Fibroblast of lung (primary cell): ENCODE measurements at regions not wholly inside any gene's neighbourhood (a gene's known extent, or its start where the extent isn't known, plus 50 kb on each side); places are given as distances from the start of the nearest gene placed in this dataset.

Experiments
- DNase-seq, 2 donors: peaks; one replicate each; pipeline versions ENCODE4 v3.0.0 to v3.0.0-alpha.2; 2010; ENCODE audit warnings: low read depth in 2 of 2
- H2AFZ ChIP-seq: 2 replicates; pipeline ENCODE4 v1.5.1; 2012; ENCODE audit warnings: low read length, control low read depth, inconsistent platforms
- H3K27ac ChIP-seq: 2 replicates; pipeline ENCODE4 v1.5.1; 2011; ENCODE audit warnings: low read length, control low read depth; ENCODE audit not compliant: insufficient read depth
- H3K27me3 ChIP-seq: 2 replicates; pipeline ENCODE4 v1.5.1; 2011; ENCODE audit warnings: mild to moderate bottlenecking, low read length; ENCODE audit not compliant: control insufficient read depth, insufficient read depth
- H3K36me3 ChIP-seq: 2 replicates; pipeline ENCODE4 v1.5.1; 2011; ENCODE audit warnings: low read length; ENCODE audit not compliant: control insufficient read depth, insufficient read depth
- H3K4me1 ChIP-seq: 2 replicates; pipeline ENCODE4 v1.5.1; 2011; ENCODE audit warnings: low read length; ENCODE audit not compliant: control insufficient read depth, insufficient read depth; ENCODE audit errors: extremely low read depth
- H3K4me2 ChIP-seq: 2 replicates; pipeline ENCODE4 v1.5.1; 2011; ENCODE audit warnings: low read length, control low read depth; ENCODE audit not compliant: insufficient read depth; ENCODE audit errors: extremely low read depth
- H3K4me3 ChIP-seq, 4 experiments: fragments of 200-600 bp in 1 of 4; sonication (generic) in 1 of 4; replicated peaks in 1 of 4; 2 replicates each; pipeline ENCODE4 v1.5.1; 2011 to 2016; ENCODE audit warnings: low read length in 4 of 4, low read depth in 3 of 4, mild to moderate bottlenecking in 3 of 4, control low read depth in 2 of 4, inconsistent platforms in 1 of 4, mixed read lengths in 1 of 4; ENCODE audit not compliant: insufficient read depth in 1 of 4; ENCODE audit errors: control extremely low read depth in 1 of 4
- H3K79me2 ChIP-seq: 2 replicates; pipeline ENCODE4 v1.5.1; 2012; ENCODE audit warnings: mild to moderate bottlenecking, low read length, inconsistent platforms; ENCODE audit not compliant: control insufficient read depth, insufficient read depth
- H3K9ac ChIP-seq: 2 replicates; pipeline ENCODE4 v1.5.1; 2011; ENCODE audit warnings: mild to moderate bottlenecking, low read length, control low read depth; ENCODE audit not compliant: insufficient read depth
- H3K9me3 ChIP-seq: 2 replicates; pipeline ENCODE4 v1.5.1; 2012; ENCODE audit warnings: low read depth, low read length; ENCODE audit not compliant: control insufficient read depth, insufficient read depth
- H4K20me1 ChIP-seq: 2 replicates; pipeline ENCODE4 v1.5.1; 2011; ENCODE audit warnings: low read length; ENCODE audit not compliant: control insufficient read depth, insufficient read depth; ENCODE audit errors: extremely low read depth
- EZH2 ChIP-seq: IDR thresholded peaks from 2 replicates; pipeline ENCODE4 v1.5.1; 2012; ENCODE audit warnings: low read length, control low read depth, mild to moderate bottlenecking; ENCODE audit errors: missing control alignments
- TF ChIP-seq, protein P1 (sequence below), 2 donors: IDR thresholded peaks in 1 of 2; conservative IDR thresholded peaks in 1 of 2; 1 replicate in 1 of 2; 2 replicates in 1 of 2; pipeline ENCODE4 v1.5.1; 2011 to 2012; ENCODE audit warnings: low read length in 2 of 2, control low read depth in 1 of 2, inconsistent platforms in 1 of 2, low read depth in 1 of 2, mild to moderate bottlenecking in 1 of 2

DNA sequence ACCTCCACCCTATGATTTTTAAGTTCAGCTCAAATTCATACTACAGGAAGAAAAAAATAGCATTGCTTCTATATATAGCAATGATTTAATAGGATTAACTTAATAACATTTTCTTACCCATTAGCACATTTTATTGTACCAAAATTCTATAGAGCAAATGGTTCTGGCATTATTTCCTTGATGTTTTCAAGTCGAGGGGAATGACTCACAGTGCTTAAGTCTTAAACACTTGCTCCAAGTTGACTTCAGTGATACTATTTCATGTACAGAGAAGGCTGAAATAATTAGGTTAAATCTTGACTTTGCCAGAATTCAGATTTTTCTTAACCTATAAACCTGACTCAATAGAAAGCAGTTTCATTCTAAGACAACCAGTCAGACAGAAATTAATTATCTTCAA lies 1133.8 kb downstream of the SORCS3 start:
- H3K9ac ChIP-seq, result no peak overlapping the region
- H4K20me1 ChIP-seq, result no peaks in the 10 kb centered on the region
- H3K4me1 ChIP-seq, result no peaks in the 10 kb centered on the region
- H3K36me3 ChIP-seq, result no peaks in the 10 kb centered on the region
- no peak for DNase-seq
- no peaks in the 10 kb centered on the region for H3K9me3 ChIP-seq
- no peaks in the 10 kb centered on the region for H3K79me2 ChIP-seq
- H2AFZ ChIP-seq, result no peak overlapping the region
- no peaks in the 10 kb centered on the region for H3K27me3 ChIP-seq
- no peak overlapping the region for H3K4me2 ChIP-seq
- H3K4me3 ChIP-seq, result no peak overlapping the region
- no peak overlapping the region for H3K27ac ChIP-seq
- TF ChIP-seq EZH2, result no peak
- TF ChIP-seq, protein P1, sequence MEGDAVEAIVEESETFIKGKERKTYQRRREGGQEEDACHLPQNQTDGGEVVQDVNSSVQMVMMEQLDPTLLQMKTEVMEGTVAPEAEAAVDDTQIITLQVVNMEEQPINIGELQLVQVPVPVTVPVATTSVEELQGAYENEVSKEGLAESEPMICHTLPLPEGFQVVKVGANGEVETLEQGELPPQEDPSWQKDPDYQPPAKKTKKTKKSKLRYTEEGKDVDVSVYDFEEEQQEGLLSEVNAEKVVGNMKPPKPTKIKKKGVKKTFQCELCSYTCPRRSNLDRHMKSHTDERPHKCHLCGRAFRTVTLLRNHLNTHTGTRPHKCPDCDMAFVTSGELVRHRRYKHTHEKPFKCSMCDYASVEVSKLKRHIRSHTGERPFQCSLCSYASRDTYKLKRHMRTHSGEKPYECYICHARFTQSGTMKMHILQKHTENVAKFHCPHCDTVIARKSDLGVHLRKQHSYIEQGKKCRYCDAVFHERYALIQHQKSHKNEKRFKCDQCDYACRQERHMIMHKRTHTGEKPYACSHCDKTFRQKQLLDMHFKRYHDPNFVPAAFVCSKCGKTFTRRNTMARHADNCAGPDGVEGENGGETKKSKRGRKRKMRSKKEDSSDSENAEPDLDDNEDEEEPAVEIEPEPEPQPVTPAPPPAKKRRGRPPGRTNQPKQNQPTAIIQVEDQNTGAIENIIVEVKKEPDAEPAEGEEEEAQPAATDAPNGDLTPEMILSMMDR (conservative IDR thresholded peaks at IDR 0.05 in 1 of 2, IDR thresholded peaks at IDR 0.05 in 1 of 2; ENCODE audit: low read depth in 1 of 2, low read length in 2 of 2), result no peak

DNA sequence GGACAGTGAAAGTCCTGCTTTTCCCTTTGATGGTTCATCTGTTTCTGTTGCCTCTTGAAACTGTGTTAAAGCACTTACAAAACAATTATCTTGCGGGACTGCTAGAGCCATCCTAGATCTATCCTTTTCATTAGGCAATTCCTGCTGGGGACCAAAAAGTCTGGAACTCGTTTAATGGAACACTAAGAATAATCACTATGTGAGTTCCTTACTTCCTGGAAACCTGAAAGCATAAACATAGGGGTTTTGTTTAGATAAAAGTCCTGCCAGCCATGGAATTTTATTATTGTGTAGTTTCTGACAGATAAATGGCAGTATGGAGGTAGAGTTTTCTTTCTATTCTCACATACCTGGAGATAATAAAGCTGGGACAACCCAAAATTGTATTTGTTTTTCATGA lies 1133.3 kb downstream of the SORCS3 start:
- no peak overlapping the region for H3K9ac ChIP-seq
- no peaks in the 10 kb centered on the region for H3K9me3 ChIP-seq
- TF ChIP-seq, protein P1 (conservative IDR thresholded peaks at IDR 0.05 in 1 of 2, IDR thresholded peaks at IDR 0.05 in 1 of 2; ENCODE audit: low read depth in 1 of 2, low read length in 2 of 2), result no peak
- no peak for TF ChIP-seq EZH2
- H3K79me2 ChIP-seq, result no peaks in the 10 kb centered on the region
- H3K27me3 ChIP-seq, result no peaks in the 10 kb centered on the region
- no peaks in the 10 kb centered on the region for H3K36me3 ChIP-seq
- no peaks in the 10 kb centered on the region for H3K4me1 ChIP-seq
- DNase-seq, result no peak
- no peak overlapping the region for H3K4me3 ChIP-seq
- H3K4me2 ChIP-seq, result no peak overlapping the region
- no peak overlapping the region for H3K27ac ChIP-seq
- H4K20me1 ChIP-seq, result no peaks in the 10 kb centered on the region
- H2AFZ ChIP-seq, result no peak overlapping the region

DNA sequence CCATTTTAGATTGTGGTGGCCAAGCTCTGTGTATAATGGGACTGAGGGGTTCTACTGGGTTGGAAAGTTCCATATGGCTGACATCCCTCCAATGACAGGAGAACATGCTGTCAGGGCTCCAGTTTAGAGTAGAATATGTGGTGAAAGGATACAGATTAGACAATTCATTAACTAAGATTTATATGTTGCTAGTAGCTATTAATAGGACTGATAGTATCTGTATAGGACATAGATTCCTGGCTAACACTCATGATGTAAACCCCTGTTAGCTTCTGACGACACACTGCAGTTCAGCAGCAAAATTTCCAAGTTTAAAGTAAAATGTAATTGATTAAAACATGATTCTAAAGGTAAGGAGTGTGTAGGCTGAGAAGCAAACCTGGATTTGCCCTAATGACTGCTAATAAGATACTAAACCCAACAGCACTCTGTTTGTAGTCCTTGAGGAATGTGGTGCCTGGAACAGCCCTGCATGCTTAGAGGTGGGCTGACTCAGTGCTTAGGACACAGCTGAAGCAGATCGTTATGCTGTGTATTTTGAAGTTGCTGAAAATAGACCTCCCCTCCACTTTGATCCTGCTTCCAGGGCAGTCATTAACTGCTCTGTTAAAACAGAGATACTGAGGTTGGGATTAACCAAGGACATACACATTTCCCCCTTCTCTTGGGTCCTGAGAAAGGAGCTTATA lies 1129.6 kb downstream of the SORCS3 start:
- Histone ChIP-seq H3K4me1 (no peaks in the 10 kb centered on the region), H3K79me2 (no peaks in the 10 kb centered on the region), H3K4me2 (no peak overlapping the region), H2AFZ (no peak overlapping the region), H3K36me3 (no peaks in the 10 kb centered on the region), H3K27ac (no peak overlapping the region), H3K9me3 (no peaks in the 10 kb centered on the region), H3K27me3 (no peaks in the 10 kb centered on the region), H3K4me3 (no peak overlapping the region), H4K20me1 (no peaks in the 10 kb centered on the region), H3K9ac (no peak overlapping the region)
- TF ChIP-seq, protein P1 (conservative IDR thresholded peaks at IDR 0.05 in 1 of 2, IDR thresholded peaks at IDR 0.05 in 1 of 2; ENCODE audit: low read depth in 1 of 2, low read length in 2 of 2), result no peak
- TF ChIP-seq EZH2, result no peak
- no peak for DNase-seq
